ENCODE measurements at regions not wholly inside any gene's neighbourhood (a gene's known extent, or its start where the extent isn't known, plus 50 kb on each side); places are given as distances from the start of the nearest gene placed in this dataset.

- Mint-ChIP-seq H3K4me3 (no peak overlapping the region), H3K27ac (no peak overlapping the region)
- intact Hi-C loops (cut with micrococcal nuclease) = no loop called here
Observed at GRCh38 chr14:80419345-80419744, 208.0 kb upstream of the DIO2 start.

GRCh38 chr14:80415636-80416035 is 204.3 kb upstream of the DIO2 start:
- CTCF ChIA-PET = no interaction called here
- DNase-seq = no peak
- no peaks in the 10 kb centered on the region for H3K9me3 Mint-ChIP-seq
- H3K27ac Mint-ChIP-seq = no peak overlapping the region
- intact Hi-C loops (cut with micrococcal nuclease) = no loop called here
- no peak overlapping the region for H3K4me3 Mint-ChIP-seq
- no peaks in the 10 kb centered on the region for H3K36me3 Mint-ChIP-seq (ENCODE audit: low read depth)
- no peak for ATAC-seq (ENCODE audit: low read depth)
- H3K27me3 Mint-ChIP-seq = no peaks in the 10 kb centered on the region
- no peak for TF ChIP-seq CTCF (IDR thresholded peaks at IDR 0.05)
- H3K4me1 Mint-ChIP-seq = no peaks in the 10 kb centered on the region
- POLR2A ChIA-PET = no interaction called here

More at GRCh38 chr14:80419345-80419744, 208.0 kb upstream of the DIO2 start:
- H3K36me3 Mint-ChIP-seq (ENCODE audit: low read depth) = no peaks in the 10 kb centered on the region
- DNase-seq (no peak), ATAC-seq (ENCODE audit: low read depth) (no peak)
- CTCF ChIA-PET = no interaction called here
- H3K9me3 Mint-ChIP-seq = no peaks in the 10 kb centered on the region
- POLR2A ChIA-PET = no interaction called here
- TF ChIP-seq CTCF (IDR thresholded peaks at IDR 0.05) = no peak
- H3K27me3 Mint-ChIP-seq = no peaks in the 10 kb centered on the region
- no peaks in the 10 kb centered on the region for H3K4me1 Mint-ChIP-seq

DNA sequence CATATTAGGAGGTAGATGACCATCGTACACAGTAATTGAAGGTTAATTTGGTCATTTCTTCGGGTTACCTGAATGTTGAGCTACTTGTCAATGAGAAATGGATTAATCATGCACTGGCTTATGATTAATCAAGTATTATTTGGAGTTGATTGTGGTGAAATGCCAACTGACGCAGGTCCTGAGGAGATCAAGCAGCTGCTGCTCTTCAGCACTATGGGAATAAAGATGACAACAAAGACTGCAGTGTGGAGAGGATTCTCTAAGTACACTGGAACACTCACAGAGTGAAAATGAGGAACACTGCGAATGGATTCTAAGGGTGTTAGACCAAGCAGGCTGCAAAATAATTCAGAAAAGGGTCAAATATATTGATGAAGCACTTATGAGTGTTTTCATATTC is 202.8 kb upstream of the DIO2 start:
- Mint-ChIP-seq H3K4me3 (no peak overlapping the region), H3K27ac (no peak overlapping the region), H3K4me1 (no peaks in the 10 kb centered on the region), H3K36me3 (ENCODE audit: low read depth) (no peaks in the 10 kb centered on the region), H3K9me3 (no peaks in the 10 kb centered on the region), H3K27me3 (no peaks in the 10 kb centered on the region)
- ChIA-PET POLR2A (no interaction called here), CTCF (no interaction called here)
- ATAC-seq (ENCODE audit: low read depth) = no peak
- no peak for DNase-seq
- no peak for TF ChIP-seq CTCF (IDR thresholded peaks at IDR 0.05)
- intact Hi-C loops (cut with micrococcal nuclease) = no loop called here

- Mint-ChIP-seq H3K9me3 (no peaks in the 10 kb centered on the region), H3K4me1 (no peaks in the 10 kb centered on the region), H3K4me3 (no peak overlapping the region), H3K27ac (no peak overlapping the region), H3K36me3 (ENCODE audit: low read depth) (no peaks in the 10 kb centered on the region), H3K27me3 (no peaks in the 10 kb centered on the region)
- intact Hi-C loops (cut with micrococcal nuclease) = no loop called here
- ChIA-PET POLR2A (no interaction called here), CTCF (no interaction called here)
- DNase-seq = no peak
- no peak for TF ChIP-seq CTCF (IDR thresholded peaks at IDR 0.05)
- ATAC-seq (ENCODE audit: low read depth) = no peak
Observed at GRCh38 chr14:80404413-80404812, 193.1 kb upstream of the DIO2 start.

- TF ChIP-seq CTCF (IDR thresholded peaks at IDR 0.05) = no peak
- Mint-ChIP-seq H3K27me3 (no peaks in the 10 kb centered on the region), H3K4me1 (no peaks in the 10 kb centered on the region), H3K27ac (no peak overlapping the region), H3K36me3 (ENCODE audit: low read depth) (no peaks in the 10 kb centered on the region), H3K9me3 (peaks cover 3% of the 10 kb centered on the region), H3K4me3 (no peak overlapping the region)
- ChIA-PET CTCF (no interaction called here), POLR2A (no interaction called here)
- intact Hi-C loops (cut with micrococcal nuclease) = no loop called here
- ATAC-seq (ENCODE audit: low read depth) = no peak
- no peak for DNase-seq
Observed at GRCh38 chr14:80403036-80403435, 191.7 kb upstream of the DIO2 start.

Data from activated B cell treated with CpG ODN at 0.5 μM for 24 hours (primary cell).